ENCODE measurements at regions not wholly inside any gene's neighbourhood (a gene's known extent, or its start where the extent isn't known, plus 50 kb on each side); places are given as distances from the start of the nearest gene placed in this dataset.

DNA sequence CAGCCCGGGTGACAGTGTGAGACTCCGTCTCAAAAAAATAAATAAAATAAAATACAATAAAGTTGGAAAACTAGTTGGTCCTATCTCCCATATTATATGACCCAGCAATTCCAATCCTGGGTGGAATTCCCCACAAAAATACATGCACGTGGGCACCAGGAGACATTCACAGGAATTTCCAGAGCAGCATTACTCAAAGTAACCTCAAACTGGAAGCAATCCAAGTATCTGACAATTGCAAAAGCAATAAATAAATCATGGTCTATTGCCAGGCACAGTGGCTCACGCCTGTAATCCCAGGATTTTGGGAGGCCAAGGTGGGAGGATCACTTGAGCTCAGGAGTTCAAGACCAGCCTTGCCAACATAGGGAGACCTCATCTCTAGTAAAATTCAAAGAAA, 101.2 kb upstream of the MAP4K4 start:
- Histone ChIP-seq H3K27me3 (no peaks in the 10 kb centered on the region), H3K36me3 (no peaks in the 10 kb centered on the region), H3K4me1 (peaks cover 0 to 11% (median 0%) of the 10 kb centered on the region in 3 donors), H3K27ac (no peak overlapping the region), H3K4me3 (no peak overlapping the region), H3K9me3 (no peaks in the 10 kb centered on the region)
- WGBS, 2 donors (ENCODE audit: low coverage in 1 of 2) = 58 to 79% methylated on average over 2 to 3 of the region's 4 CpGs
- no peak for ATAC-seq
- TF ChIP-seq POLR2AphosphoS5 (IDR thresholded peaks at IDR 0.05) (no peak), POLR2A (IDR thresholded peaks at IDR 0.05) (no peak), EP300 (IDR thresholded peaks at IDR 0.05) (no peak)
- TF ChIP-seq, protein P1, sequence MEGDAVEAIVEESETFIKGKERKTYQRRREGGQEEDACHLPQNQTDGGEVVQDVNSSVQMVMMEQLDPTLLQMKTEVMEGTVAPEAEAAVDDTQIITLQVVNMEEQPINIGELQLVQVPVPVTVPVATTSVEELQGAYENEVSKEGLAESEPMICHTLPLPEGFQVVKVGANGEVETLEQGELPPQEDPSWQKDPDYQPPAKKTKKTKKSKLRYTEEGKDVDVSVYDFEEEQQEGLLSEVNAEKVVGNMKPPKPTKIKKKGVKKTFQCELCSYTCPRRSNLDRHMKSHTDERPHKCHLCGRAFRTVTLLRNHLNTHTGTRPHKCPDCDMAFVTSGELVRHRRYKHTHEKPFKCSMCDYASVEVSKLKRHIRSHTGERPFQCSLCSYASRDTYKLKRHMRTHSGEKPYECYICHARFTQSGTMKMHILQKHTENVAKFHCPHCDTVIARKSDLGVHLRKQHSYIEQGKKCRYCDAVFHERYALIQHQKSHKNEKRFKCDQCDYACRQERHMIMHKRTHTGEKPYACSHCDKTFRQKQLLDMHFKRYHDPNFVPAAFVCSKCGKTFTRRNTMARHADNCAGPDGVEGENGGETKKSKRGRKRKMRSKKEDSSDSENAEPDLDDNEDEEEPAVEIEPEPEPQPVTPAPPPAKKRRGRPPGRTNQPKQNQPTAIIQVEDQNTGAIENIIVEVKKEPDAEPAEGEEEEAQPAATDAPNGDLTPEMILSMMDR (IDR thresholded peaks at IDR 0.05) = no peak

DNA sequence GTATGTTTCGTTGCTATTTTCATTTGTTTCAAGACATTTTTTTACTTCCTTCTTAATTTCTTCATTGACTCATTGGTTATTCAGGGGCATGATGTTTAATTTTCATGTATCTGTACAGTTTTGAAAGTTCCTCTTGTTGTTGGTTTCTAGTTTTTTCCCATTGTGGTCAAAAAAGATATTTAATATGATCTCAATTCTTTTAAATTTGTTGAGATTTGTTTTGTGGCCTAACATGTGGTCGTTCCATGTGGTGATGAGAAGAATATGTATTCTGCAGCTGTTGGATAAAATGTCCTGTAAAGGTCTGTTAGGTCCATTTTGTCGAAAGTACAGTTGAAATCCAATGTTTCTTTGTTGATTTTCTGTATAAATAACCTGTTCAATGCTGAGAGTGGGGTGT, 110.3 kb upstream of the MAP4K4 start:
- Histone ChIP-seq H3K27ac (no peak overlapping the region), H3K9me3 (no peaks in the 10 kb centered on the region), H3K4me3 (no peak overlapping the region), H3K36me3 (no peaks in the 10 kb centered on the region), H3K27me3 (no peaks in the 10 kb centered on the region), H3K4me1 (no peaks in the 10 kb centered on the region)
- ATAC-seq = no peak
- TF ChIP-seq EP300 (IDR thresholded peaks at IDR 0.05) = no peak
- TF ChIP-seq POLR2AphosphoS5 (IDR thresholded peaks at IDR 0.05) = no peak
- TF ChIP-seq, protein P1 (IDR thresholded peaks at IDR 0.05) = no peak
- TF ChIP-seq POLR2A (IDR thresholded peaks at IDR 0.05) = no peak
- 67 to 90% methylated on average over 3 of the region's 3 CpGs for WGBS, 2 donors (ENCODE audit: low coverage in 1 of 2)

DNA sequence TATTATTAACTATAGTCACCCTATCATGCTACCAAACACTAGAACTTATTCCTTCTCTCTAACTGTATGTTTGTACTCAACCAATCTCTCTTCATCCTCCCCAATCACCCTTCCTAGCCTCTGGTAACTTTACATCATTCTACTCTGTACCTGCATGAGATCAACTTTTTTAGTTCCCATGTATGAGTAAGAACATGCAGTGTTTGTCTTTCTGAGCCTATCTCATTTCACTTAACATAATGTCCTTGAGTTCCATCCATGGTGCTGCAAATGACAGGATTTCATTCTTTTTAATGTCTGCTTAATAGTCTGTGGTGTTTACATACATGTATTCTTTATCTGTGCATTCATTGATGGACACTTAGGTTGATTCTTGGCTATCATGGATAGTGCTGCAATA, 108.9 kb upstream of the RFX8 start:
- ATAC-seq = no peak
- H3K9me3 ChIP-seq = no peaks in the 10 kb centered on the region
- no peaks in the 10 kb centered on the region for H3K4me1 ChIP-seq
- H3K27ac ChIP-seq = no peak overlapping the region
- no peaks in the 10 kb centered on the region for H3K27me3 ChIP-seq
- TF ChIP-seq POLR2AphosphoS5 (IDR thresholded peaks at IDR 0.05) (no peak), EP300 (IDR thresholded peaks at IDR 0.05) (no peak), POLR2A (IDR thresholded peaks at IDR 0.05) (no peak)
- TF ChIP-seq, protein P1 (IDR thresholded peaks at IDR 0.05) = no peak
- no peaks in the 10 kb centered on the region for H3K36me3 ChIP-seq
- no peak overlapping the region for H3K4me3 ChIP-seq

DNA sequence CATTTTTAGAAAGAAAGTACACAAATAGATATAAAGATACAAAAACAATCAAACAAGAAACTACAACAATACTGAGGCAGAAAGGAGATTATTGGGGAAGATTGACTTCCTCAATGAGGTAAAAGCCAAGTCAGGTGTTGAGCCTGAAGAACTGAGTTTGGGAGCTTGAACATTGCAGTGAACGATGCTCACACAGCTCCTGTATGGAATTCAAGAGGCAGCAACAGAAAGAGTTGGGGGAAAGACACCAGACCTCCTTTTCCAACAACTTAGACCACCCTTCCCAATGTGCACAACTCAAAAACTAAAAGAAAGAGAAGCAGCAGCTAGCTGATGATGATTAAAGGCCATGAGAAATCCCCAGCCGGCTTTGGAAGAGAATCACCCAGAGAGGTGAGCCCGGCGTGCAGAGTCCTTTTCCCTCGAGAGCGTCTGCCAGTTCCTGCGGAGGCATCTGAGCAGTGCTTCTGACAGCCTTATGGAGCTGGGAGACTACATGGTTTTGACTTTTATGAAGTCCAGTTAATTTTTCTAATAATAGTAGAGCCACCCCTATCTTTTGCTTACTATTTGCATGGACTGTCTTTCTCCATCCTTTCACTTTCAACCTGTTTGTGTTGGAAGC, 106.9 kb upstream of the RFX8 start:
- no peak for ATAC-seq
- H3K9me3 ChIP-seq = no peaks in the 10 kb centered on the region
- WGBS, 2 donors (ENCODE audit: low coverage in 1 of 2) = 81 to 89% methylated on average over 3 to 4 of the region's 7 CpGs
- no peaks in the 10 kb centered on the region for H3K27me3 ChIP-seq
- H3K4me3 ChIP-seq = no peak overlapping the region
- H3K27ac ChIP-seq = no peak overlapping the region
- no peaks in the 10 kb centered on the region for H3K36me3 ChIP-seq
- no peak for TF ChIP-seq POLR2A (IDR thresholded peaks at IDR 0.05)
- TF ChIP-seq, protein P1 (IDR thresholded peaks at IDR 0.05) = no peak
- no peak for TF ChIP-seq POLR2AphosphoS5 (IDR thresholded peaks at IDR 0.05)
- TF ChIP-seq EP300 (IDR thresholded peaks at IDR 0.05) = no peak
- peaks cover 0 to 8% (median 0%) of the 10 kb centered on the region in 3 donors for H3K4me1 ChIP-seq

DNA sequence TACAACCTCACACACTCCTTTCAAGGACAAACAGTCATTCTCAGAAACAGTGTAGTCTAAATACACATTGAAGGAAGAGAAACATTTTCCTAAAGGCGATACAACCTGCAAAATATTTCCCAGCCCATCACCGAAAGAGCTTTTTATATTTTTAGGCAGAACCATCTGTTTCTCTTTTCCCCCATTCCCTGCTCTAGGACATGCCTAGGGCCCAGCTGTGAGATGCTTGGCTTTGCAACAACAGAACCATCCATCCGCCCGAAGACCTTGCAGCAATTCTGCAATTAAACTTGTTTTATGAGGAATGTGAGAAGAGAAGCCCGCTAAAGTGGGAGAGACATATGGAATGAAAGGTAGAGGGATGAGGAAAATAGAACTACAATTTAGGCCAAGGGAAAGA, 105.6 kb upstream of the RFX8 start:
- ATAC-seq = no peak
- H3K4me1 ChIP-seq = peaks cover 0 to 18% (median 0%) of the 10 kb centered on the region in 3 donors
- H3K36me3 ChIP-seq = no peaks in the 10 kb centered on the region
- no peaks in the 10 kb centered on the region for H3K27me3 ChIP-seq
- TF ChIP-seq, protein P1 (IDR thresholded peaks at IDR 0.05) = no peak
- TF ChIP-seq POLR2AphosphoS5 (IDR thresholded peaks at IDR 0.05) (no peak), POLR2A (IDR thresholded peaks at IDR 0.05) (no peak), EP300 (IDR thresholded peaks at IDR 0.05) (no peak)
- H3K4me3 ChIP-seq = no peak overlapping the region
- H3K9me3 ChIP-seq = no peaks in the 10 kb centered on the region
- WGBS, 2 donors (ENCODE audit: low coverage in 1 of 2) = 87 to 91% methylated on average over 4 to 5 of the region's 5 CpGs
- no peak overlapping the region for H3K27ac ChIP-seq

Data from gastroesophageal sphincter (tissue), 4 donors.